ENCODE measurements at regions not wholly inside any gene's neighbourhood (a gene's known extent, or its start where the extent isn't known, plus 50 kb on each side); places are given as distances from the start of the nearest gene placed in this dataset.
"Not testable (repeated sequence)": the region's sequence is repeated elsewhere in the genome, so short reads cannot be mapped to it uniquely, and the experiment has no call there.

DNA sequence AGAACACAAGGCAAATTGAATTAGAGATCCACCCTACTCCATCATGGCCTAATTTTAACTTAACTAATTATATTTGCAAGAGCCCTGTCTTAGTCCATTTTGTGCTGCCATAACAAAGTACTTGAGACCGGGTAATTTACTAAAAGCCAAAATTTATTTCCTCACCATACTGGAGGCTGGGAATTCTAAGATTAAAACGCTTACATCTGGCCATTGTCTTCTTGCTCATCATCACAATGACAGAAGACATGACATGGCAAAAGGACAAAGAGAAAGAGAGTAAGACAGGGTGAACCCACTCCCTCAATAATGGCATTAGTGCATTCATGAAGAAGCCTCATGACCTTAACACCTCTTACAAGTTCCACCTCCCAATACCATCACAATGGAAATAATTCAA, 1068.6 kb downstream of the DNAJB9 start:
- no peak for TF ChIP-seq POLR2A (IDR thresholded peaks at IDR 0.05)
- TF ChIP-seq, protein P1, sequence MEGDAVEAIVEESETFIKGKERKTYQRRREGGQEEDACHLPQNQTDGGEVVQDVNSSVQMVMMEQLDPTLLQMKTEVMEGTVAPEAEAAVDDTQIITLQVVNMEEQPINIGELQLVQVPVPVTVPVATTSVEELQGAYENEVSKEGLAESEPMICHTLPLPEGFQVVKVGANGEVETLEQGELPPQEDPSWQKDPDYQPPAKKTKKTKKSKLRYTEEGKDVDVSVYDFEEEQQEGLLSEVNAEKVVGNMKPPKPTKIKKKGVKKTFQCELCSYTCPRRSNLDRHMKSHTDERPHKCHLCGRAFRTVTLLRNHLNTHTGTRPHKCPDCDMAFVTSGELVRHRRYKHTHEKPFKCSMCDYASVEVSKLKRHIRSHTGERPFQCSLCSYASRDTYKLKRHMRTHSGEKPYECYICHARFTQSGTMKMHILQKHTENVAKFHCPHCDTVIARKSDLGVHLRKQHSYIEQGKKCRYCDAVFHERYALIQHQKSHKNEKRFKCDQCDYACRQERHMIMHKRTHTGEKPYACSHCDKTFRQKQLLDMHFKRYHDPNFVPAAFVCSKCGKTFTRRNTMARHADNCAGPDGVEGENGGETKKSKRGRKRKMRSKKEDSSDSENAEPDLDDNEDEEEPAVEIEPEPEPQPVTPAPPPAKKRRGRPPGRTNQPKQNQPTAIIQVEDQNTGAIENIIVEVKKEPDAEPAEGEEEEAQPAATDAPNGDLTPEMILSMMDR (IDR thresholded peaks at IDR 0.05): no peak
- Histone ChIP-seq H3K36me3 (no peaks in the 10 kb centered on the region), H3K4me3 (no peak overlapping the region), H3K27ac (no peak overlapping the region), H3K9me3 (no peaks in the 10 kb centered on the region), H3K4me1 (no peaks in the 10 kb centered on the region), H3K27me3 (no peaks in the 10 kb centered on the region)
- no peak for DNase-seq
- intact Hi-C loops (cut with DNase I; ENCODE audit: low total_unique reads): no loop called here

DNA sequence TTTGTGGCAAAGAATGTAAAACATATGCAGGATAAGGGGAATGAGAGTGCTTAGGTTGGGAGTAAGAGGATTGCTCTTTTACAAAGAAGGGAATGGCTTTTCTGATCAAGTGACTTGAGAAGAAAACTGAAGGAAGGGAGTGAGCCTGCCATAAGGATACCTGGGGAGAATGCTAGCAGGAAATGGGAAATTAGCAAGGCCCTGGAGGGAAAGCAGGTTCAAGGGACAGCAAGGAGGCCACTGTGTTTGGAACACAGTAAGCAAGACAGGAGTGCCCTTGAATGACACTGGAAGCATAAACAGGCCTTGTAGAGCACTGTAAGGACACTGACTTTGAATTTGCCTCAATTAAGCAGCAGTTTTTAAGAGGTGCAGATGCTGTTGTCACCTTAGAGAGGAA, 1069.9 kb downstream of the DNAJB9 start:
- Histone ChIP-seq H3K4me3 (no peak overlapping the region), H3K27me3 (no peaks in the 10 kb centered on the region), H3K9me3 (no peaks in the 10 kb centered on the region), H3K4me1 (no peaks in the 10 kb centered on the region), H3K36me3 (no peaks in the 10 kb centered on the region), H3K27ac (no peak overlapping the region)
- intact Hi-C loops (cut with DNase I; ENCODE audit: low total_unique reads): no loop called here
- TF ChIP-seq POLR2A (IDR thresholded peaks at IDR 0.05): no peak
- TF ChIP-seq, protein P1 (IDR thresholded peaks at IDR 0.05): no peak
- no peak for DNase-seq

DNA sequence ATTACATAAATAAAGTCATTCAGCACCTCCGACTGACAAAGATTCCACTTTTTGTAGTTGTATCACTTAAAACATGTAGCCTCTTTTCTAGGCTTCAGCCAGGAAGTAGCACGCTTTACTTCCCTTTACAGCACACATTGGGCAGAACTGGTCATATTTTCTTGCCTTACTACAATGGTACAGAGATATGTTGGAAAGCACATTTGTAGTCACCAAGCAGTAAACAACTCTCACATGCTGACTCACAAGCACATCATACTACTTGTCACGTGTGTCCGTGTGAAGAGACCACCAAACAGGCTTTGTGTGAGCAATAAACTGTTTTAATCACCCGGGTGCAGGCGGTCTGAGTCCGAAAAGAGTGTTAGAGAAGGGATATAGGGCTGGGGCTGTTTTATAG, 1071.8 kb downstream of the DNAJB9 start:
- no peak overlapping the region for H3K27ac ChIP-seq
- H3K9me3 ChIP-seq: no peaks in the 10 kb centered on the region
- no peaks in the 10 kb centered on the region for H3K4me1 ChIP-seq
- no peaks in the 10 kb centered on the region for H3K36me3 ChIP-seq
- no peak for DNase-seq
- H3K4me3 ChIP-seq: no peak overlapping the region
- TF ChIP-seq, protein P1 (IDR thresholded peaks at IDR 0.05): no peak
- TF ChIP-seq POLR2A (IDR thresholded peaks at IDR 0.05): no peak
- intact Hi-C loops (cut with DNase I; ENCODE audit: low total_unique reads): no loop called here
- H3K27me3 ChIP-seq: no peaks in the 10 kb centered on the region

DNA sequence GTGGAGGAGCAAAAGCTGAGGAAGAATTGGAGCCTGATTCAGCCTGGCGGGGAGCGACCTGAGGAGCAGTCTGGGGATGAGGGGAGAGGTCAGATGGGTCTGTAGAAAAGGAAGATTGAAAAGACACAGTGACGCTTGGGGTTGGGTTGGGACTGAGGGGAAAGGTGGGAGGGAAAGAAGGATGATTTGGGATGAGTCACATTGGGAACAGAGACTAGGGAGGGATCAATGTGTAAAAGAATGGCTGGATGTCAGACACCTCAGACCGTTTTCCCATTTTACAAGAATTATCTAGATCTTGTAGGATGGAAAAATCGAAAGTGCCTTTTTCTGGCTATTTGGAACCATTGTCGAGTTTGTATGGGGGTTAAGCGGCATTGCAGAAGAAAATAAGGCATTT, 1076.5 kb downstream of the DNAJB9 start:
- intact Hi-C loops (cut with DNase I; ENCODE audit: low total_unique reads): no loop called here
- no peaks in the 10 kb centered on the region for H3K27me3 ChIP-seq
- no peak overlapping the region for H3K4me3 ChIP-seq
- no peaks in the 10 kb centered on the region for H3K9me3 ChIP-seq
- H3K27ac ChIP-seq: no peak overlapping the region
- H3K4me1 ChIP-seq: no peaks in the 10 kb centered on the region
- no peak for TF ChIP-seq POLR2A (IDR thresholded peaks at IDR 0.05)
- TF ChIP-seq, protein P1 (IDR thresholded peaks at IDR 0.05): no peak
- H3K36me3 ChIP-seq: no peaks in the 10 kb centered on the region
- DNase-seq: no peak

DNA sequence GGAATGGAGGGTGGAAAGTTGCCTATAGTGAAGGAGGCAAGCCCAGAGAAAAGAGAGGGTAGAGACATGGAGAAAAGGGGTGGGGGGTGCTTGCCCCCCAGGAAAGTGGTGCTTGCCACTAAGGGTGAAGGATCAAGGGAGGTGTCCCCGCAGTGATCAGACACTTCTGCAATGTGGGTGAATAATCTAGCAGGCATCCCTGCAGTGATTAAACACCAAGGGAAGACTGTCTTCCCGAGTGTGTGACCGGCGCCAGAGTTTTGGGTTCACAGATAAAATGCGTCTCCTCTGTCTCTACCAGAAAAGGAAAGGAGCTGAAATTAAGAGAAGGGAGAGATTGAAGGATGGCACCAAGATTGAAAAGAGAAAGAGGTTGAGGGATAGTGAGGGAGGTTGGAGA, 1076.9 kb downstream of the DNAJB9 start:
- H3K4me3 ChIP-seq; intact Hi-C loops (cut with DNase I; ENCODE audit: low total_unique reads); H3K27me3 ChIP-seq; H3K9me3 ChIP-seq; H3K27ac ChIP-seq; DNase-seq; H3K36me3 ChIP-seq; H3K4me1 ChIP-seq: not testable (repeated sequence)

DNA sequence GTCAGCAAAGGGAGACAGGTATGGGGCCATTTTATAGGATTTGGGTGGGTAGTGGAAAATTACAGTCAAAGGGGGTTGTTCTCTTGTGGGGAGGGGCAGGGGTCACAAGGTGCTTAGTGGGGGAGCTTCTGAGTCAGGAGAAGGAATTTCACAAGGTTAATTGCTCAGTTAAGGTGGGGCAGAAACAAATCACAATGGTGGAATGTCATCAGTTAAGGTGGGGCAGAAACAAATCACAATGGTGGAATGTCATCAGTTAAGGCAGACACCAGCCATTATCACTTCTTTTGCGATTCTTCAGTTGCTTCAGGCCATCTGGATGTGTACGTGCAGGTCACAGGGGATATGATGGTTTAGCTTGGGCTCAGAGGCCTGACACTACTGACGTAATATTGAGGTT, 1077.6 kb downstream of the DNAJB9 start:
- H3K36me3 ChIP-seq; H3K4me3 ChIP-seq; intact Hi-C loops (cut with DNase I; ENCODE audit: low total_unique reads); H3K4me1 ChIP-seq; DNase-seq; H3K27ac ChIP-seq; H3K9me3 ChIP-seq; H3K27me3 ChIP-seq: not testable (repeated sequence)

All from uterus (tissue), 3 donors.